Activated naive CD4-positive, alpha-beta T cell treated with anti-CD3 and anti-CD28 coated beads, Interleukin-2, amount 50 U/mL, for 72 hours (primary cell): ENCODE measurements at regions not wholly inside any gene's neighbourhood (a gene's known extent, or its start where the extent isn't known, plus 50 kb on each side); places are given as distances from the start of the nearest gene placed in this dataset.
"Not testable (repeated sequence)": the region's sequence is repeated elsewhere in the genome, so short reads cannot be mapped to it uniquely, and the experiment has no call there.

ENCODE experiments used
- ATAC-seq, 2 donors: fragments of 150-1000 bp; cut with Tn5 transposase; 2 replicates each; pipeline ENCODE4 v1.10.0; 2021; ENCODE audit warnings: mild to moderate bottlenecking in 2 of 2, moderate library complexity in 2 of 2
- DNase-seq, 2 donors: peaks; one replicate each; pipeline ENCODE4 v3.0.0; 2021 to 2022; ENCODE audit warnings: low spot score in 2 of 2
- H3K27ac Mint-ChIP-seq, 2 donors: one replicate each; pipeline ENCODE4 v1.8.0; 2022; ENCODE audit warnings: mild to moderate bottlenecking in 2 of 2, mixed read lengths in 2 of 2
- H3K36me3 Mint-ChIP-seq, 2 donors: one replicate each; pipeline ENCODE4 v1.8.0; 2022; ENCODE audit warnings: mixed read lengths in 2 of 2
- H3K9me3 Mint-ChIP-seq, 2 donors: one replicate each; pipeline ENCODE4 v1.8.0; 2022; ENCODE audit warnings: mixed read lengths in 2 of 2

DNA sequence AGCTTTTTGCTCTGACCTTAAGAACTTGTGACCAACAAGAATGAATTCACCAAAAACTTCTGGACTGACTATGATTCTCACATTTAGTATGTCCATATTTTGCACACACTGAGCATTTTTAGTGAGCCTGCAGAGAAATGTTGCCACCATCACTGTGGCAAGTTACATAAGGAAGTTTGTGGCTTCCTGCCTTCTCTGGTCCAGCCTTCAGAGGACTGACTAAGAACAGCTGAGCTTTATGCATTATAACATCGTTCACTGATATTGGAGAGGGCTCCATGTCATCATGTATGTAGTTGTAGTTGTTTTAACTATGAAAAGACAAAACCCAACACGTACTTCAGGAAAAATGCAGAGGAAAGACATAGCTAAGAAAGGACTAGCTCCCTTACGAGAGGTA lies 218.0 kb upstream of the CRIM1 start:
- no peaks in the 10 kb centered on the region for H3K9me3 Mint-ChIP-seq
- H3K27ac Mint-ChIP-seq = no peak overlapping the region
- H3K36me3 Mint-ChIP-seq = no peaks in the 10 kb centered on the region
- ATAC-seq (no peak), DNase-seq (no peak)

DNA sequence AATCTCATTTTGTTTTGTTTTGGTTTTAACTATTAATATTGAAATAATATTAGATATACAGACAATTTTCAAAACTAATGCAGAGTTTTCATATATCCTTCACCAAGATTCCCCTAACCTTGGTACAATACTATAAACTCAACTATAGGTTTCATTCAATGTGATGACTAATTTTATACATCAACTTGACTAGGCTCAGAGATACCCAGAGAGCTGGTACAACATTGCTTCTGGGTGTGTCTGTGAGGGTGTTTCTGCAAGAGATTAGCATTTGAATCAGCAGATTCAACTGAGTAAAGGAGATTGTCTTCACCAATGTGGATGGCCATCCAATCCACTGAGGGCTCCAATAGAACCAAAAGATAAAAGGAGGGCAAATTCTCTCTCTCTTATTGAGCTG lies 221.3 kb upstream of the CRIM1 start:
- peak in 1 of 2 donors; percentile 63 for ATAC-seq

DNA sequence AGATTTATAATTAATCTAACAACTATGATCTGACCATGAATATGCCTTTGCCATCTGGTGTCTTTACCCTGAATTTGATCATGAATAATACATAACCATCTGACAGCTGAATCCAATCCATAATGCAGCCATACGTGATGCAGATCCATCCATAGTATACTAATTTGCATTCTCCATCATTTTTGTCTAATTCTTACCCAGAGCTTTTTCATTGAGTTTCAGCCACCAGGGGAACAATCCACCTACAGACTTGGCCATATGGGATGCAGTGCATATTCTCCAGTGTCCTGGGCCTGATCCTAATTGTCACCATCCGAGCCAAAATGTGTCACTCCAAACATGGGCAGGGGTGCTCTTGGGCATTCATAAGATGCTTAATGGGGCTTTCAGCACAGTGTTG lies 227.2 kb upstream of the CRIM1 start:
- DNase-seq = no peak
- no peaks in the 10 kb centered on the region for H3K36me3 Mint-ChIP-seq
- H3K9me3 Mint-ChIP-seq = no peaks in the 10 kb centered on the region
- ATAC-seq = no peak
- H3K27ac Mint-ChIP-seq = no peak overlapping the region

More for the DNA sequence above, 221.3 kb upstream of the CRIM1 start:
- no peaks in the 10 kb centered on the region for H3K9me3 Mint-ChIP-seq
- H3K27ac Mint-ChIP-seq = no peak overlapping the region
- no peak for DNase-seq
- H3K36me3 Mint-ChIP-seq = no peaks in the 10 kb centered on the region

GRCh38 chr2:36125702-36126101 lies 229.9 kb upstream of the CRIM1 start:
- ATAC-seq (no peak), DNase-seq (no peak)
- Mint-ChIP-seq H3K36me3 (peaks cover 0 to 7% of the 10 kb centered on the region in 2 donors), H3K9me3 (peaks cover 5 to 10% of the 10 kb centered on the region in 2 donors), H3K27ac (no peak overlapping the region)

GRCh38 chr2:36123995-36124394 lies 231.6 kb upstream of the CRIM1 start:
- Mint-ChIP-seq H3K9me3 (peaks cover 5 to 23% of the 10 kb centered on the region in 2 donors), H3K36me3 (peaks cover 0 to 7% of the 10 kb centered on the region in 2 donors), H3K27ac (no peak overlapping the region)
- no peak for DNase-seq
- peak; percentile 67 to 96 for ATAC-seq

DNA sequence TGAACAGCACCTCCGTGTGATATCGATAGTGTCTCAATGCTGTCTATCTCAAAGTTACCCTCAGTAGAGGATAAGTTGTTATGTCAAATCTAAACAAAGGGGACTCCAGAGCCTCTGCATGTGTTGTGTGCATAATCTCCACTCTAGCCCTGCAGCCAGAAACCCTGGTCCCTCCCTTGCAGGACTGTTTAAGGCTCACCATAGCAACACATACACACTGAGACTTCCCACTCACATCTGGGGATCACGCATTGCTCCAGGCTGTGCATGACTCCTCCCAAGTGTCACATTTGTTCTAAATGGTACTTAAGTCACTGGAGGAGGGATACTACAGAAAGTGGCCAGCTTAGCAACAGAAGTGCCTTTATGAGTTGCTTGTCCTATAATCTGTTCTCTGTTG lies 258.6 kb upstream of the CRIM1 start:
- ATAC-seq (no peak), DNase-seq (no peak)
- Mint-ChIP-seq H3K9me3 (peaks cover 16 to 18% of the 10 kb centered on the region in 2 donors), H3K36me3 (peaks cover 0 to 15% of the 10 kb centered on the region in 2 donors), H3K27ac (no peak overlapping the region)

GRCh38 chr2:36091844-36092741 lies 263.5 kb upstream of the CRIM1 start:
- H3K36me3 Mint-ChIP-seq, DNase-seq, ATAC-seq: not testable (repeated sequence)

GRCh38 chr2:36088716-36089328 lies 266.8 kb upstream of the CRIM1 start:
- no peak overlapping the region for H3K27ac Mint-ChIP-seq

More at GRCh38 chr2:36091844-36092741, 263.5 kb upstream of the CRIM1 start:
- H3K27ac Mint-ChIP-seq = not testable (repeated sequence)
- peaks cover 12 to 14% of the 10 kb centered on the region in 2 donors for H3K9me3 Mint-ChIP-seq

DNA sequence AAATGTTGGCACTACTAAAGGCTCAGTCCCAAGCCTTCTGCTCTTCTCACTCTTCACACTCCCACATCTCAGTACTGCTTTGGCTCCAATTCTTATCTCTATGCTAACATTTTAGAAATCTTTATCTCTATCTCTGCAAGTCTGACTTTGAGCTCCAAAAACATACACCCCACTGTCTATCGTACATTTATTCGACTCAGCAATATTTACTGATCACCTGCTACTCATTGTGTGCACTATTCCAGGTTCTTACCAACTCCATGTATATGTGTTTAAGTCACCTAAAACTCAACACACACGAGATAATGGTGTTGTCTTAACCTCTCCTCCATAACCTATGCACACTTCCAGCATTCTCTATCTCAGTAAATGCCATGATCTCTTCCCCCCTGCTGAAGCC lies 268.2 kb upstream of the CRIM1 start:
- DNase-seq (no peak), ATAC-seq (no peak)
- Mint-ChIP-seq H3K9me3 (peaks cover 0 to 9% of the 10 kb centered on the region in 2 donors), H3K27ac (no peak overlapping the region), H3K36me3 (no peaks in the 10 kb centered on the region)

More at GRCh38 chr2:36088716-36089328, 266.8 kb upstream of the CRIM1 start:
- Mint-ChIP-seq H3K36me3 (peaks cover 0 to 7% of the 10 kb centered on the region in 2 donors), H3K9me3 (peaks cover 6 to 8% of the 10 kb centered on the region in 2 donors)
- no peak for ATAC-seq
- no peak for DNase-seq

- no peak for ATAC-seq
- Mint-ChIP-seq H3K36me3 (no peaks in the 10 kb centered on the region), H3K27ac (no peak overlapping the region), H3K9me3 (peaks cover 0 to 4% of the 10 kb centered on the region in 2 donors)
- no peak for DNase-seq
Observed at GRCh38 chr2:36079793-36080192, 275.8 kb upstream of the CRIM1 start.

DNA sequence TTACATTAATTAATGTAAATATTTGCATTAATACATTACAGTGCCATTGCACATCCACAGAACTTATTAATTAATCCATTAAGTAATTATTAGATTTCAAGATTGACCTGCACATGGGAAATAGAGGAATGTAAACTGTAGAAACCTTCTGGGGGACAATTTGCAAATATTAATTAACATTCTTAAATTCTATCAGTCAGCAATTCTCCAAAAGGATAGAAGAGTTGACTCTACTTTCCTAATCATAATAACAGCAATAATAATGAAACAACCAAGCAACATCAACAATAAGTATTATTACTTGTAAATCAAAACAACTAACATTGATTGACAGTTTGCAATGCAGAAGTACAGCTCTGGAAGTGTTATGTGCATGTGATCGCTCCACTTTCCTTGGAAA lies 281.6 kb upstream of the CRIM1 start:
- DNase-seq (no peak), ATAC-seq (no peak)
- Mint-ChIP-seq H3K27ac (no peak overlapping the region), H3K36me3 (no peaks in the 10 kb centered on the region), H3K9me3 (peaks cover 0 to 3% of the 10 kb centered on the region in 2 donors)

DNA sequence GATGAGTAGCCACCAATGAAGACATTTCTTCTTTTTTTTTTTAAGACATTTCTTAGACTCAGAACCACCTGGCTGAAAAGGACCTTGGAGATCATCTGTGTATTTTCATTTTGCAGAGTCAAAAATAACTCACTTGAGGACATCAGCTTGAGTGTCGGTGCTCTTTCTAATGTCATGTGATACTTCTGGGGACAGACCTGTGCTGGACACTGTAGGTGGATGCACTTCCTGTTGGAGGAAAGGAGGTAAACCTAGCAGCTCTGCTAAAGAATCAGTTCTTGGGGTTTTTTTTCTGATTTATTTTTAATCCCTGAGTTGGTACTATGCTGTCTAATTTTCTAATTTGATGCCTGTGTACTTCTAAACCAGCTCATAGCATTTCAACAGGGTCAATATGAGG lies 283.9 kb upstream of the CRIM1 start:
- no peaks in the 10 kb centered on the region for H3K36me3 Mint-ChIP-seq
- DNase-seq (no peak), ATAC-seq (no peak)
- no peak overlapping the region for H3K27ac Mint-ChIP-seq
- H3K9me3 Mint-ChIP-seq = peaks cover 3 to 15% of the 10 kb centered on the region in 2 donors

- H3K27ac Mint-ChIP-seq = no peak overlapping the region
- DNase-seq (no peak), ATAC-seq (no peak)
- H3K9me3 Mint-ChIP-seq = peaks cover 3 to 15% of the 10 kb centered on the region in 2 donors
- no peaks in the 10 kb centered on the region for H3K36me3 Mint-ChIP-seq
Observed at GRCh38 chr2:36069074-36069473, 286.5 kb upstream of the CRIM1 start.

- DNase-seq = no peak
- H3K9me3 Mint-ChIP-seq = peaks cover 6 to 20% of the 10 kb centered on the region in 2 donors
- no peaks in the 10 kb centered on the region for H3K36me3 Mint-ChIP-seq
- ATAC-seq = no peak
- H3K27ac Mint-ChIP-seq = no peak overlapping the region
Observed at GRCh38 chr2:36068086-36068485, 287.5 kb upstream of the CRIM1 start.

- H3K27ac Mint-ChIP-seq = no peak overlapping the region
- DNase-seq = no peak
- no peak for ATAC-seq
- H3K9me3 Mint-ChIP-seq = peaks cover 9 to 11% of the 10 kb centered on the region in 2 donors
- H3K36me3 Mint-ChIP-seq = peaks cover 0 to 8% of the 10 kb centered on the region in 2 donors
Observed at GRCh38 chr2:36060133-36060532, 295.4 kb upstream of the CRIM1 start.

- no peak overlapping the region for H3K27ac Mint-ChIP-seq
- DNase-seq (no peak), ATAC-seq (no peak)
- peaks cover 9 to 11% of the 10 kb centered on the region in 2 donors for H3K9me3 Mint-ChIP-seq
- peaks cover 0 to 8% of the 10 kb centered on the region in 2 donors for H3K36me3 Mint-ChIP-seq
Observed at GRCh38 chr2:36059691-36060090, 295.9 kb upstream of the CRIM1 start.

GRCh38 chr2:36058953-36059352 lies 296.6 kb upstream of the CRIM1 start:
- DNase-seq (no peak), ATAC-seq (no peak)
- no peak overlapping the region for H3K27ac Mint-ChIP-seq
- peaks cover 0 to 8% of the 10 kb centered on the region in 2 donors for H3K36me3 Mint-ChIP-seq
- H3K9me3 Mint-ChIP-seq = peaks cover 9 to 11% of the 10 kb centered on the region in 2 donors
